IPS DF 6.9 (cell line): ENCODE measurements at regions not wholly inside any gene's neighbourhood (a gene's known extent, or its start where the extent isn't known, plus 50 kb on each side); places are given as distances from the start of the nearest gene placed in this dataset.

Experiments used
- DNase-seq: peaks from one replicate; pipeline ENCODE4 v3.0.0-alpha.2; 2013; ENCODE audit warnings: low read depth, low spot score
- H3K27ac ChIP-seq: one replicate; pipeline ENCODE4 v1.5.1; 2013; ENCODE audit warnings: low read length, control low read depth
- H3K27me3 ChIP-seq: 2 replicates; pipeline ENCODE4 v1.6.1; 2013; ENCODE audit warnings: mild to moderate bottlenecking, low read length; ENCODE audit not compliant: control insufficient read depth, insufficient read depth
- H3K36me3 ChIP-seq: 2 replicates; pipeline ENCODE4 v1.6.1; 2013; ENCODE audit warnings: low read length; ENCODE audit not compliant: control insufficient read depth, insufficient read depth
- H3K4me1 ChIP-seq: 2 replicates; pipeline ENCODE4 v1.6.1; 2013; ENCODE audit warnings: low read length; ENCODE audit not compliant: control insufficient read depth, insufficient read depth
- H3K4me3 ChIP-seq: 2 replicates; pipeline ENCODE4 v1.5.1; 2013; ENCODE audit warnings: mild to moderate bottlenecking, low read length
- H3K9me3 ChIP-seq: 2 replicates; pipeline ENCODE4 v1.6.1; 2013; ENCODE audit warnings: low read length, inconsistent platforms; ENCODE audit not compliant: control insufficient read depth, insufficient read depth
- WGBS: extraction: QIAGEN DNeasy Blood & Tissue Kit; methylation state at CpG from one replicate; pipeline ENCODE4 v1.1.7; 2013; ENCODE audit warnings: mixed read lengths, missing lambda C conversion rate; ENCODE audit not compliant: insufficient read length, insufficient coverage; 5-methylcytosine and 5-hydroxymethylcytosine counted together

DNA sequence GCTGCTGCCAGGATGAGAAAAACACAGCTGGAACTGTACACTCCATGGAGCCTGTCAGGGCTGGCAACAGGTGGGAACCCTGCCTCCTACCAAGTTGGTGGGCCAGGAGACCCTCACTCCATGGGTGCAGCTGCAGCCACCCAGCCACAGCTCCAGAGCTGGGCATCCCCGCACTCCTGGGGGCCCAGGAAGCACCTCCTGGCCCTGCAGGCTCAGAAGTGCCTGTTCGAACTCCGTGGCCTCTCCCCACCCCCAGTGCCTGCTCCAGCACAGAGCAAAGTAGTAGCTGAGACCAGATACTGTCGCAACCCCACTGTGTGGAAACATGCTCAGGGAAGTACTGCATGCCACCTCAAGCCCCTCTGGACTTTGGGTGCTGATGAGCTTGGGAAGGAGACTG, 564.0 kb upstream of the ACO1 start:
- Histone ChIP-seq H3K27me3 (no peaks in the 10 kb centered on the region), H3K36me3 (no peaks in the 10 kb centered on the region), H3K9me3 (no peaks in the 10 kb centered on the region), H3K4me3 (no peak overlapping the region), H3K4me1 (no peaks in the 10 kb centered on the region), H3K27ac (no peak overlapping the region)
- no CpG with 5 or more reads among the region's 4 CpGs for whole genome bisulfite sequencing
- DNase-seq = no peak

DNA sequence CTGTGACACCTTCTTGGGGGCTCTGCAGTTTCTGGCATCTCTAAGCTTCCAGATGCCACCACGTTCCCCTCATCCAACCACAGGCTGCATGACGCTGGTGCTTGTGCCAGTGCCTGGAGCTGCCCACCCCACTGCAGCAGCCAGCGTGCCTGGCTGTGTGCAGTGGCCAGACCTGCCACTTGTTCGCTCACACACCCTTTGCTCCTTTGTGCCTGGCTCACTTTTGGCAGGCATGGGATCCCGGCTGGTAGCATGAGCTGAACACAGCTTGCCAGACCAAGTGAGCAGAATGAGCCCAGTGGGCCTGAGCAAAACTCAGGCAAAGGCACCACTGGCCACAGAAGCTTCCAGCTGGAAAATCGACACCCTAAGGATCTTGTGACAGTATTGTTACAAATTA, 562.9 kb upstream of the ACO1 start:
- DNase-seq = no peak
- no peaks in the 10 kb centered on the region for H3K9me3 ChIP-seq
- no peak overlapping the region for H3K27ac ChIP-seq
- WGBS = no CpG with 5 or more reads among the region's 6 CpGs
- no peaks in the 10 kb centered on the region for H3K36me3 ChIP-seq
- H3K4me3 ChIP-seq = no peak overlapping the region
- no peaks in the 10 kb centered on the region for H3K27me3 ChIP-seq
- no peaks in the 10 kb centered on the region for H3K4me1 ChIP-seq

DNA sequence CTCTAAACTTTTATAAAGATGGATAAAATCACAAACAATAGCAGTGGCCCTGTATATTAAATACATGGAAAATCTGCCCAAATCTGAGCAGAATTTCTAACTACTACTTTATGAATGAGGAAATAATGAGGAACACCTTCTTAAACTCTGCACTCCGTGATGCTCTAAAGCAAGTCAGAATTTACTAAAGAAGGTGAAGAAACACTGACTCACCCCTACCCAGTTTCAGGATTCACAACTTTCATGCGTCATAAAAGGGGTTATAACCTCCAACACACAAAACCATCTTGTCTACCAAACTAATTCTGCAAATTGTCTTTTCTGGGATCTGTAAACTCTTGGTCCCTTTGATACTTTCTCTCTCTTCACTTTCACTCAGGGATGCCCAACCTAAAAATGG, 561.1 kb upstream of the ACO1 start:
- WGBS = no CpG with 5 or more reads among the region's 2 CpGs

DNA sequence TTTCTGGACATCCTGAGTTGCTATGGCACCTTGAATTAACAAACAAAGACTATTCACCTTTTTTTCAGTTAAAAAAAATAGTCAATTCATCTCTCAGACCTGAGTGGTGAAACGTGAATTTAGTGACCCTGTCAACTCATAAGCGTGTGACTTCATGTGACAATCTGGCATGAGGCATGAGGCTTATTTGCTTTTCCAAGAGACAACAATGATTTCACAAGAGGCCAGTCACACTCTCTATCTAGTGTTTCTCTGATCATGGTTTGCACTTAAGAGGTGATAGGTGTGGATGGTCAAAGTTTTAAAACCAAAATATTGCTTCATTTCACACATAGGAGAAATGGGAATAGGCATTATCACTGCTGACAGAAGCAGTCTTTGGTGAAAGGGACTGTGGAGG, 559.6 kb upstream of the ACO1 start:
- H3K27me3 ChIP-seq = no peaks in the 10 kb centered on the region
- H3K36me3 ChIP-seq = no peaks in the 10 kb centered on the region
- no peaks in the 10 kb centered on the region for H3K9me3 ChIP-seq
- WGBS = no CpG with 5 or more reads among the region's 2 CpGs
- no peak overlapping the region for H3K4me3 ChIP-seq
- no peak for DNase-seq
- no peak overlapping the region for H3K27ac ChIP-seq
- no peaks in the 10 kb centered on the region for H3K4me1 ChIP-seq

More for the DNA sequence above, 561.1 kb upstream of the ACO1 start:
- no peaks in the 10 kb centered on the region for H3K27me3 ChIP-seq
- no peak for DNase-seq
- no peak overlapping the region for H3K4me3 ChIP-seq
- H3K9me3 ChIP-seq = no peaks in the 10 kb centered on the region
- no peak overlapping the region for H3K27ac ChIP-seq
- no peaks in the 10 kb centered on the region for H3K36me3 ChIP-seq
- H3K4me1 ChIP-seq = no peaks in the 10 kb centered on the region

DNA sequence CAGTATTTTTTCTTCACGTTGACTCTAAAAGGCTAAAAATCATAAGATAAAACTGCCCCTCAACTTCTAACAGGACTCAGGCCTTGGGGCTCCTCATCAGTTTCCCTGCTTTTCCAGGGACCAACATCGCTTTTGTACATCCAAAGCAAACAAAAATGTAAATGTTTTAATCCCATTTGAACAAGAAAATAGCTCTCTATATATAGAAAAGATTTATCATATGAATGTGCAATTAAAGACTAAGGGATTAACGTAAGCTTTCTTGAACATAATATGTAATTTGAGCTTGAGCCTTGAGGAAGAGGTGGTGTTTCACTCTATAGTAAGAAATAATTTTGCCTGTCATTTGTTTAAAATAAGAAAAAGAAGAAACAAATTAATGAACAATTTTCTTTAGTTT, 547.2 kb upstream of the ACO1 start:
- Histone ChIP-seq H3K4me1 (no peaks in the 10 kb centered on the region), H3K27me3 (no peaks in the 10 kb centered on the region), H3K4me3 (no peak overlapping the region), H3K9me3 (no peaks in the 10 kb centered on the region), H3K36me3 (no peaks in the 10 kb centered on the region), H3K27ac (no peak overlapping the region)
- WGBS = no CpG with 5 or more reads among the region's 3 CpGs
- DNase-seq = no peak

DNA sequence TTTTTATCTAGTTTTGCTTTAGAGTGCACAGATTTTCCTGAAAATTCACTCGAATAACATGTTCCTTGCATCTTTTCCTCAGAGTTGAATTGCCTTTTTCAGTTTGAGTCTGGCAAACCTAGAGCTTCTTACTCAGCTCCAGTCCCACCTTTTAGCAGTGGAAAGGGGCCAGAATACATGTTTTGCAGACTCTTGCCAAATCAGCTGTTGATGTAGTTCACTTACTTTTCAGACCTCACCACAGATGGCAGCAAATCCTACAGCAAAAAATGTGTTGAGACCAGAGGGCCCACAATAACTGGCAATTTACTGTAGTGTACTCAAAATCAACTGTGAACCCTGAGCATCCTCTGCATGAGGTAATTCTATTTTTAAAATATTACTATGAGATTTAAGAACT, 545.2 kb upstream of the ACO1 start:
- WGBS = no CpG with 5 or more reads among the region's 1 CpG
- H3K4me1 ChIP-seq = no peaks in the 10 kb centered on the region
- H3K4me3 ChIP-seq = no peak overlapping the region
- no peaks in the 10 kb centered on the region for H3K36me3 ChIP-seq
- H3K27me3 ChIP-seq = no peaks in the 10 kb centered on the region
- no peaks in the 10 kb centered on the region for H3K9me3 ChIP-seq
- peak; percentile 2 for DNase-seq
- H3K27ac ChIP-seq = no peak overlapping the region

DNA sequence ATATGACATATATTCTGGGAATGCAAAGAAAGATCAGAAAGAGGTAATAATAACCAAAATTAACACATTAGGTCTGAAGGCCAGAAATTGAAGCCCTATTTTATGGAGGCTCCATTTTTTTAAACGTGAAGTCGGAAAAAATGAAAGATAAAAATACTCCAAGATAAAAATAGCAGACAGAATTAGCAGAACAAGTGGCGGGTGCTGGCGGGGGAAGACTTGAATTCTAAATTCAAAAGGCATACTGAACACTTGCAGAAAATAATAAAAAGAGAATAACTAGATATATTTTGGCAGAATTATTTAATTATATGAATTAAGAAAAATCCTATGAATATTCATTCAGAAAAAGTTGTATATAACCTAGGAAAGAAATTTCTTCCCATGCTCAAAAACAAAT, 543.7 kb upstream of the ACO1 start:
- no CpG with 5 or more reads among the region's 4 CpGs for WGBS
- no peak for DNase-seq
- Histone ChIP-seq H3K4me3 (no peak overlapping the region), H3K9me3 (no peaks in the 10 kb centered on the region), H3K27ac (no peak overlapping the region), H3K27me3 (no peaks in the 10 kb centered on the region), H3K36me3 (no peaks in the 10 kb centered on the region), H3K4me1 (no peaks in the 10 kb centered on the region)

DNA sequence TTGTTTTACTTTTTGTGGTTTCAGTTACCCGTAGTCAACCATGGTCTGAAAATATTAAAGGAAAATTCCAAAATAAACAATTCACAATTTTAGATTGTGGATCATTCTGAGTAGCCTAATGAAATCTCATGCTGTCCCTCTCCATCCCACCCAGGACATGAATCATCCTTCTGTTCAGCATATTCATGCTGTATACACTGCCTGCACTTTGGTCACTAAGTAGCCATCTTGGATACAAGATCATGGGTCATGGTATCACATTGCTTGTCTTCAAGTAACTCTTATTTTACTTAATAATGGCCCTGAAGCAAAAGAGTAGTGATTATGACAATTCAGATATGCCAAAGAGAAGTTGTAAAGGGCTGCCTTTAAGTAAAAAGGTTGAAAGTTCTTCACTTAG, 536.5 kb upstream of the ACO1 start:
- H3K36me3 ChIP-seq = no peaks in the 10 kb centered on the region
- H3K27ac ChIP-seq = no peak overlapping the region
- no peaks in the 10 kb centered on the region for H3K4me1 ChIP-seq
- H3K4me3 ChIP-seq = no peak overlapping the region
- no peaks in the 10 kb centered on the region for H3K9me3 ChIP-seq
- DNase-seq = no peak
- no peaks in the 10 kb centered on the region for H3K27me3 ChIP-seq
- no CpG with 5 or more reads among the region's 1 CpG for WGBS

DNA sequence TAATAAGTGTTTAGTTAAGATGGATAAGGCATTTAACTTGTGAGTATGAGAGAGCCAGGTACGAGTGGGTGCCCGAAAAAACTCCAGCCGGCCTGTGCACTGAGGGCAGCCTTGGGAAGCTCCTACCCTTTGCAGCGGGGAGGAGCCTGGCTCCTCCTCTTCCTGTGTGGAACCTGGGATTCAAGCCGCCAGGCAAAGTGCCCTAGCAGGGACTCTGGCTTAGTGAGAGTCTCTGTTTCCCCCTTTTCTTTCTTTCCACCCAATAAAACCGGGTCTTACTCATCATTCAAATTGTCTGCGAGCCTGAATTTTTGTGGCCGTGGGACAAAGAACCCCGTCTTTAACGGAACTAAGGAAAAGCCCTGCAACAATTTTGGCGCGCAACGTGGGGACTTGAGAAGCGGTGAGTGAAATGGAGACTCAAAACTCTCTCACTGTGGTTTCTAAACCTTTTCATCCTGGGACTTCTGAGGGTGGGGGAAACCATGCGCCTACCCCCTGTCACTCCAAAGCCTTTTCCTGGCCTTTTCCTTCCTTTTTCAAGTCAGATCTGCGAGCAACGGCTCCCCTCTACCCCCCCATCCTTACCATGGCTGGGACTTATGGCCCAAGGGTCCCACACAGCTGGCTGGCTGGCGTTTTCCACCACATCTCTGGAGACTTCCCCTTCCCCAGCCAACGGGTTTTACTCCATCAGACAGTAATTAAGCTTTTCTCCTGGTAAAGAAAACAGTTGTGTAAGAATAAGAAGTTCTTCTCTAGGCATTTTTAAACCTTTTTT, 535.7 kb upstream of the ACO1 start:
- Histone ChIP-seq H3K9me3 (no peaks in the 10 kb centered on the region), H3K27ac (no peak overlapping the region), H3K4me1 (no peaks in the 10 kb centered on the region), H3K36me3 (no peaks in the 10 kb centered on the region), H3K4me3 (no peak overlapping the region), H3K27me3 (no peaks in the 10 kb centered on the region)
- DNase-seq = no peak
- no CpG with 5 or more reads among the region's 19 CpGs for WGBS

DNA sequence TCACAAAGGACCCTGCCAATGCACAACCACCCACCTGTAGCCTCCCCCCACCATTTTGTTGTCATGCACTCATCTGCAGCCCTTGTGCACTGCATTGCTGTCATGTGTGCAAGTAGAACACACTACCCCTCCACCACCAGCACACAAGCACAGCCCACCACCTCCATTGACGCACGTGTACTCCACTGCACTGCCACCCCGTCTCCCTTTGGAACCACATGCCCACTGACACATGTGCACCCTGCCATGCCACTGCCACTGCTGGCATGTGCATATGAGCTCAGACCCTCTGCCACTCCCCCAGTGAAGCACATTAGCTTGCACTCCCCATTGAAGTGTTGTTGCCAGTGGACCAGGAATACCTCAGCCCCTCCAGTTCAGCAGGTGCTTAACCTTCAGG, 530.3 kb upstream of the ACO1 start:
- Histone ChIP-seq H3K9me3 (no peaks in the 10 kb centered on the region), H3K4me3 (no peak overlapping the region), H3K27me3 (no peaks in the 10 kb centered on the region), H3K27ac (no peak overlapping the region), H3K4me1 (no peaks in the 10 kb centered on the region), H3K36me3 (no peaks in the 10 kb centered on the region)
- DNase-seq = no peak
- WGBS = no CpG with 5 or more reads among the region's 3 CpGs

DNA sequence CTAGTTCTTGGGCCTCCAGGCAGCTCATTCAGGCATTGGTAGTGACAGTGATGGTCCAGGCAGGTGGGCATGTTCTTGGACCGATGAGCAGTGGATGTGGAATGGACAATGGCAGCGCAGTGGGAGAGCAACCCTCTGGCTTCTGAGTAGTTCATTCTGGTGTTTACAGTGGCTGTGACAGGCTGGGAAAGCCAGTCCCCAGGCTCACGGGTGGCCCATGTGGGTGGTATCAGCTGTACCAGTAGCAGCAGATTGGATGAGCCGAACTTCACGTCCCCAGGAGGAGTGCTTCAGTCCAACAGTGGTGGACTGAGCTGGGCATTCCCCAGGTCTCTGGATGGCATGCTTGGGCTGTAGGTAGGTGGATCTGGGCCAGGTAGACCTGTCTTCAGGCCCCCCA, 515.6 kb upstream of the ACO1 start:
- Histone ChIP-seq H3K4me1 (no peaks in the 10 kb centered on the region), H3K27me3 (no peaks in the 10 kb centered on the region), H3K9me3 (no peaks in the 10 kb centered on the region), H3K27ac (no peak overlapping the region), H3K4me3 (no peak overlapping the region), H3K36me3 (no peaks in the 10 kb centered on the region)
- DNase-seq = no peak
- WGBS = no CpG with 5 or more reads among the region's 5 CpGs
